ENCODE measurements at regions not wholly inside any gene's neighbourhood (a gene's known extent, or its start where the extent isn't known, plus 50 kb on each side); places are given as distances from the start of the nearest gene placed in this dataset.

- DNase-seq, result no peak
These were observed 56.0 kb upstream of the OR5AK2 start for GRCh38 chr11:56932572-56933220.

GRCh38 chr11:56923116-56923515 is 65.6 kb upstream of the OR5AK2 start:
- no peak for DNase-seq

GRCh38 chr11:56922421-56922820 is 66.3 kb upstream of the OR5AK2 start:
- no peak for DNase-seq

- no peak for DNase-seq
These were observed 70.9 kb upstream of the OR5AK2 start for GRCh38 chr11:56917708-56918400.

- no peak for DNase-seq
These were observed 72.1 kb upstream of the OR5AK2 start for GRCh38 chr11:56916587-56916986.

GRCh38 chr11:56916162-56916561 is 72.6 kb upstream of the OR5AK2 start:
- DNase-seq, result no peak

- no peak for DNase-seq
These were observed 77.4 kb upstream of the OR5AK2 start for GRCh38 chr11:56911312-56911711.

GRCh38 chr11:56910785-56911184 is 77.9 kb upstream of the OR5AK2 start:
- no peak for DNase-seq

GRCh38 chr11:56910046-56910773 is 78.5 kb upstream of the OR5AK2 start:
- DNase-seq, result no peak

- DNase-seq, result no peak
These were observed 79.2 kb upstream of the OR5AK2 start for GRCh38 chr11:56909563-56909962.

- DNase-seq, result no peak
These were observed 79.6 kb upstream of the OR5AK2 start for GRCh38 chr11:56909080-56909479.

- no peak for DNase-seq
These were observed 82.0 kb upstream of the OR5AK2 start for GRCh38 chr11:56906683-56907148.

- DNase-seq, result no peak
These were observed 82.8 kb upstream of the OR5AK2 start for GRCh38 chr11:56905936-56906335.

GRCh38 chr11:56905442-56905841 is 83.3 kb upstream of the OR5AK2 start:
- no peak for DNase-seq

GRCh38 chr11:56898856-56899255 is 89.9 kb upstream of the OR5AK2 start:
- DNase-seq, result no peak

- no peak for DNase-seq
These were observed 98.0 kb upstream of the OR5AK2 start for GRCh38 chr11:56890584-56891305.

GRCh38 chr11:56889986-56890385 is 98.7 kb upstream of the OR5AK2 start:
- DNase-seq, result no peak

GRCh38 chr11:56887940-56888339 is 100.8 kb upstream of the OR5AK2 start:
- DNase-seq, result no peak

GRCh38 chr11:56886455-56886854 is 102.3 kb upstream of the OR5AK2 start:
- no peak for DNase-seq

GRCh38 chr11:56885854-56886253 is 102.9 kb upstream of the OR5AK2 start:
- no peak for DNase-seq

GRCh38 chr11:56885177-56885576 is 103.5 kb upstream of the OR5AK2 start:
- DNase-seq, result no peak

GRCh38 chr11:56883371-56883987 is 105.2 kb upstream of the OR5AK2 start:
- DNase-seq, result no peak
